ENCODE measurements at regions not wholly inside any gene's neighbourhood (a gene's known extent, or its start where the extent isn't known, plus 50 kb on each side); places are given as distances from the start of the nearest gene placed in this dataset.

- FAIRE-seq, result peak; percentile 83
- H4K5ac ChIP-seq (ENCODE audit: insufficient read length, low read depth, low read length), result peak overlapping the region; percentile 66
- POLR2A ChIA-PET (ENCODE audit: partially characterized antibody), result interaction anchor here (0.5 to 1.9 kb wide), 16 partner anchors 10 to 373 kb away, joined by 3 to 9 read pairs (median 3); partner anchors contain the start of genes MSH2 and MSH6
- TF ChIP-seq JUN (IDR thresholded peaks at IDR 0.05; ENCODE audit: low read depth, low read length) (no peak), JUND (IDR thresholded peaks at IDR 0.05; ENCODE audit: low read length) (no peak), POLR2A (IDR thresholded peaks at IDR 0.05; ENCODE audit: control extremely low read depth in 1 of 2, low read depth in 2 of 2, low read length in 2 of 2) (peak in 1 of 2 experiments; percentile 44; a peak in 1 of 3 replicates), SP1 (IDR thresholded peaks at IDR 0.05; ENCODE audit: low read depth, low read length) (peak; percentile 89), BRCA1 (IDR thresholded peaks at IDR 0.05; ENCODE audit: low read depth, low read length) (no peak), NRF1 (IDR thresholded peaks at IDR 0.05; ENCODE audit: low read depth, low read length) (no peak), ATF2 (IDR thresholded peaks at IDR 0.05; ENCODE audit: low read length) (0 out of 2 replicates have a peak, but pooled peaks have one; percentile 21), CEBPB (IDR thresholded peaks at IDR 0.05; ENCODE audit: low read depth, low read length) (no peak), TCF12 (IDR thresholded peaks at IDR 0.05; ENCODE audit: low read depth, low read length) (no peak; the same call in 1 of the 2 replicates), YY1 (IDR thresholded peaks at IDR 0.05; ENCODE audit: low read depth, low read length) (0 out of 2 replicates have a peak, but pooled peaks have one; percentile 33), TAF7 (optimal IDR thresholded peaks at IDR 0.05; ENCODE audit: borderline replicate concordance, low read depth, low read length) (no peak)
Measured at GRCh38 chr2:47695800-47696477, 87.0 kb upstream of the MSH6 start.

More at GRCh38 chr2:47695800-47696477, 87.0 kb upstream of the MSH6 start:
- peak overlapping the region; percentile 27; the same call in 1 of the 2 replicates for H2BK12ac ChIP-seq (ENCODE audit: low read depth, low read length)
- no peaks in the 10 kb centered on the region for H3K27me3 ChIP-seq (replicated peaks in 1 of 4; ENCODE audit: control insufficient read depth in 3 of 4, extremely low read depth in 1 of 4, insufficient read depth in 3 of 4, low read length in 3 of 4)
- peak overlapping the region; percentile 84 for H3K18ac ChIP-seq (ENCODE audit: extremely low read depth, low read length)
- H3K4me2 ChIP-seq (ENCODE audit: insufficient read depth in 1 of 2, low read depth in 2 of 2, low read length in 2 of 2), result peak overlapping the region; percentile 56 to 73
- H4K8ac ChIP-seq (ENCODE audit: extremely low read depth, insufficient read depth, low read length), result no peak overlapping the region
- no peaks in the 10 kb centered on the region for H3K79me2 ChIP-seq (ENCODE audit: control insufficient read depth in 1 of 2, insufficient read depth in 2 of 2, low read length in 2 of 2)
- H2AFZ ChIP-seq (ENCODE audit: low read length), result no peak overlapping the region
- peaks cover 8 to 12% of the 10 kb centered on the region in 2 experiments for H3K9me3 ChIP-seq (ENCODE audit: insufficient read depth in 2 of 2, low read depth in 1 of 2, low read length in 1 of 2)
- no peak overlapping the region for H4K91ac ChIP-seq (replicated peaks; ENCODE audit: insufficient read length, low read length)
- no peak overlapping the region for H3K56ac ChIP-seq (replicated peaks; ENCODE audit: insufficient read length, low read depth, low read length)
- H2BK20ac ChIP-seq (ENCODE audit: low read length), result peak overlapping the region; percentile 43; the same call in 1 of the 2 replicates
- H2BK15ac ChIP-seq (ENCODE audit: low read length), result no peak overlapping the region
- H3K4me3 ChIP-seq (ENCODE audit: extremely low read depth in 1 of 4, insufficient read depth in 2 of 4, low read depth in 3 of 4, low read length in 4 of 4), result peak overlapping the region in 2 of 4 experiments; percentile 13 to 46; a peak in 3 of 8 replicates
- no peaks in the 10 kb centered on the region; the same call in 1 of the 2 replicates for H3K23me2 ChIP-seq (ENCODE audit: low read depth, low read length)
- peaks cover 11 to 33% (median 20%) of the 10 kb centered on the region in 4 experiments; a peak in 6 of 7 replicates for H3K4me1 ChIP-seq (replicated peaks in 1 of 4; ENCODE audit: control insufficient read depth in 3 of 4, insufficient read depth in 4 of 4, low read length in 3 of 4)
- peak overlapping the region; percentile 30 for H2BK120ac ChIP-seq (replicated peaks; ENCODE audit: low read depth, low read length)
- peak overlapping the region; percentile 4 for H3K4ac ChIP-seq (replicated peaks; ENCODE audit: insufficient read length, low read depth, low read length)
- H3K9ac ChIP-seq (replicated peaks in 1 of 4; ENCODE audit: extremely low read depth in 1 of 4, low read depth in 3 of 4, low read length in 3 of 4), result peak overlapping the region in 3 of 4 experiments; percentile 40 to 76 (median 49); a peak in 5 of 7 replicates
- CTCF ChIA-PET (ENCODE audit: partially characterized antibody), result interaction anchor here (0.6 to 2.4 kb wide), 8 partner anchors 9 to 156 kb away, joined by 3 to 10 read pairs (median 4); no protein-coding TSS in a partner anchor
- H3K27ac ChIP-seq (ENCODE audit: low read depth, low read length), result peak overlapping the region; percentile 81
- no peaks in the 10 kb centered on the region for H4K20me1 ChIP-seq (replicated peaks in 1 of 2; ENCODE audit: control insufficient read depth in 1 of 2, insufficient read depth in 2 of 2, low read length in 2 of 2)
- no peak overlapping the region for H3K14ac ChIP-seq (ENCODE audit: insufficient read length)
- H2AK5ac ChIP-seq (ENCODE audit: low read depth, low read length), result 0 out of 2 replicates have a peak overlapping the region, but pooled peaks have one; percentile 17
- H3K79me1 ChIP-seq (ENCODE audit: low read depth, low read length), result no peaks in the 10 kb centered on the region
- peak overlapping the region; percentile 97 for H2BK5ac ChIP-seq (ENCODE audit: low read depth, low read length)
- 17% methylated on average over 11 of the region's 12 CpGs; no CpG with 5 or more reads in 1 of the 2 experiments for WGBS, 2 experiments (ENCODE audit: extremely low coverage in 1 of 2, insufficient coverage in 1 of 2, insufficient read length in 1 of 2, insufficient replicate concordance in 2 of 2, low coverage in 1 of 2, low lambda C conversion rate in 2 of 2, missing lambda C conversion rate in 1 of 2)
- DNase-seq (ENCODE audit: low read depth in 1 of 2, low spot score in 2 of 2), result peak; percentile 64 to 68
- H3K36me3 ChIP-seq (ENCODE audit: control insufficient read depth in 2 of 4, insufficient read depth in 4 of 4, low read length in 3 of 4), result peaks cover 0 to 14% (median 6%) of the 10 kb centered on the region in 4 experiments; a peak in 3 of 8 replicates
- H3K23ac ChIP-seq (ENCODE audit: insufficient read length), result no peak overlapping the region

Measured in H1 (cell line).